HL-60 (cell line): ENCODE measurements at regions not wholly inside any gene's neighbourhood (a gene's known extent, or its start where the extent isn't known, plus 50 kb on each side); places are given as distances from the start of the nearest gene placed in this dataset.

Experiments
- POLR2AphosphoS5 ChIP-seq: IDR thresholded peaks from 2 replicates; pipeline ENCODE4 v1.6.1; 2012; ENCODE audit warnings: low read depth
- TF ChIP-seq, protein P1 (sequence below): IDR thresholded peaks from one replicate; pipeline ENCODE4 v1.5.1; 2011; ENCODE audit warnings: low read length, control low read depth, inconsistent platforms; ENCODE audit not compliant: insufficient read depth

DNA sequence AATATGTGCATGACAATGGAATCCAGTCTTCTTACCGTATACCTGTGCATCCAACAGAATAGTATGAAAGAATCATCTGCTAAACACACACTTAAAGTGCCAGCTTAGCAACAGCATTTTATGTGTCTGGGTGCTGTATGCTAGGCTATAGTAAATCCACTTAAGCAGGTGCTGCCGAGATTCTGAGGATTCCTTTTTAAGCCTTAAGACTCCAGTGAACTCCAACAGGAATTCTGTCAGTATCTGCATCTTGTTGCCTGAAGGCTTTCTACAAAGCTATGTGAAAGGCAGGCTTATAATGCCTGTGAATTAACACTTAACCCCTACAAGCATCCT, 1076.4 kb upstream of the PABPC4L start:
- no peak for TF ChIP-seq POLR2AphosphoS5
- TF ChIP-seq, protein P1, sequence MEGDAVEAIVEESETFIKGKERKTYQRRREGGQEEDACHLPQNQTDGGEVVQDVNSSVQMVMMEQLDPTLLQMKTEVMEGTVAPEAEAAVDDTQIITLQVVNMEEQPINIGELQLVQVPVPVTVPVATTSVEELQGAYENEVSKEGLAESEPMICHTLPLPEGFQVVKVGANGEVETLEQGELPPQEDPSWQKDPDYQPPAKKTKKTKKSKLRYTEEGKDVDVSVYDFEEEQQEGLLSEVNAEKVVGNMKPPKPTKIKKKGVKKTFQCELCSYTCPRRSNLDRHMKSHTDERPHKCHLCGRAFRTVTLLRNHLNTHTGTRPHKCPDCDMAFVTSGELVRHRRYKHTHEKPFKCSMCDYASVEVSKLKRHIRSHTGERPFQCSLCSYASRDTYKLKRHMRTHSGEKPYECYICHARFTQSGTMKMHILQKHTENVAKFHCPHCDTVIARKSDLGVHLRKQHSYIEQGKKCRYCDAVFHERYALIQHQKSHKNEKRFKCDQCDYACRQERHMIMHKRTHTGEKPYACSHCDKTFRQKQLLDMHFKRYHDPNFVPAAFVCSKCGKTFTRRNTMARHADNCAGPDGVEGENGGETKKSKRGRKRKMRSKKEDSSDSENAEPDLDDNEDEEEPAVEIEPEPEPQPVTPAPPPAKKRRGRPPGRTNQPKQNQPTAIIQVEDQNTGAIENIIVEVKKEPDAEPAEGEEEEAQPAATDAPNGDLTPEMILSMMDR, result no peak
